Transverse colon (tissue), 4 donors: ENCODE measurements at regions not wholly inside any gene's neighbourhood (a gene's known extent, or its start where the extent isn't known, plus 50 kb on each side); places are given as distances from the start of the nearest gene placed in this dataset.

Experiments
- DNase-seq: peaks from one replicate; pipeline ENCODE4 v3.0.0-alpha.2; 2019
- H3K27ac ChIP-seq, 4 donors: fragments of 200-600 bp; sonication (generic); 2 replicates each; pipeline ENCODE4 v1.5.1; 2016 to 2018; ENCODE audit warnings: inconsistent platforms in 4 of 4
- H3K27me3 ChIP-seq: fragments of 200-600 bp; sonication (generic); 2 replicates; pipeline ENCODE4 v1.5.1; 2017; ENCODE audit warnings: inconsistent platforms
- H3K36me3 ChIP-seq, 4 donors: fragments of 200-600 bp; sonication (generic); 2 replicates each; pipeline ENCODE4 v1.5.1; 2017 to 2019; ENCODE audit warnings: inconsistent platforms in 4 of 4
- H3K4me1 ChIP-seq, 4 donors: fragments of 200-600 bp; sonication (generic); 2 replicates each; pipeline ENCODE4 v1.5.1; 2017 to 2020; ENCODE audit warnings: inconsistent platforms in 4 of 4
- H3K4me3 ChIP-seq, 4 donors: fragments of 200-600 bp; sonication (generic); 1 replicate in 1 of 4; 2 replicates in 3 of 4; pipeline versions ENCODE4 v1.5.1 to v1.6.1; 2017 to 2019; ENCODE audit warnings: inconsistent platforms in 4 of 4
- H3K9me3 ChIP-seq, 2 donors: fragments of 200-600 bp; sonication (generic); 2 replicates each; pipeline ENCODE4 v1.5.1; 2017 to 2019; ENCODE audit warnings: inconsistent platforms in 2 of 2
- EP300 ChIP-seq: sonication (generic); formaldehyde crosslinking; IDR thresholded peaks from one replicate; pipeline ENCODE4 v1.6.1; 2017; ENCODE audit warnings: antibody characterized with exemption, low read depth
- POLR2A ChIP-seq: fragments of 450-650 bp; IDR thresholded peaks from one replicate; pipeline ENCODE4 v1.6.1; 2016; ENCODE audit warnings: antibody characterized with exemption, mild to moderate bottlenecking, moderate library complexity
- POLR2AphosphoS5 ChIP-seq, 3 donors: sonication (generic); formaldehyde crosslinking; IDR thresholded peaks; one replicate each; pipeline ENCODE4 v1.6.1; 2016; ENCODE audit warnings: antibody characterized with exemption in 3 of 3
- WGBS, 2 donors: methylation state at CpG; one replicate each; pipeline ENCODE4 v1.1.5; 2018; ENCODE audit warnings: low coverage in 1 of 2; 5-methylcytosine and 5-hydroxymethylcytosine counted together
- in situ Hi-C, 4 donors: fragments of 200-750 bp; cut with MboI; loops; one replicate each; pipeline versions ENCODE4 v1.15.0 to v1.15.1; 2017; ENCODE audit warnings: low sequenced_read_pairs in 3 of 4, low pct_ligation_motif_present in 1 of 4, low pct_unique_long_range_greater_than_20kb in 1 of 4
- intact Hi-C: fragments of 100-400 bp; cut with DNase I; formaldehyde crosslinking; loops from one replicate; pipeline ENCODE4 v1.15.1; 2023; ENCODE audit warnings: low total_unique reads
- TF ChIP-seq, protein P1 (sequence below), 5 experiments: fragments of 200-600 bp in 3 of 5; fragments of 450-650 bp in 2 of 5; sonication (generic) in 3 of 5; IDR thresholded peaks; 1 replicate in 2 of 5; 2 replicates in 3 of 5; pipeline ENCODE4 v1.5.1; 2016 to 2017; ENCODE audit warnings: antibody characterized with exemption in 5 of 5, inconsistent platforms in 3 of 5, mild to moderate bottlenecking in 2 of 5, moderate library complexity in 1 of 5

DNA sequence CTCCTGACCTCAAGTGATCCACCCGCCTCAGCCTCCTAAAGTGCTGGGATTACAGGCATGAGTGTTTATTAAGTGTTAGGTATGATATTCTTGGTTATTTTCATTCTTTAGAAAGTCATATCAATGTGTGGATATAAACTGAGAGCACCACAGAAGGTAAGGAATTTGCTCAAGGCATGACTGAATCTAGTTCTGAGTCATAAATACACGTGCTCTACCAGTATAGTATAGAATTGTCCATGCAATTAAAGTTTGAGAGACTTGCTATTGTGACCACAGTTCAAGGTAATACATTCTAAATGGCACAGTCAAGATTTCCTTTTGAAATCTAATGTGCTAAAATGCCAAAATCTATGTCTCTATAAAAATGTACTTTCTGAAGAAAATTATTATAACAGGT lies 401.1 kb upstream of the CHRM3 start:
- Histone ChIP-seq H3K27ac (no peak overlapping the region), H3K27me3 (no peaks in the 10 kb centered on the region), H3K4me1 (no peaks in the 10 kb centered on the region), H3K4me3 (no peak overlapping the region), H3K36me3 (no peaks in the 10 kb centered on the region), H3K9me3 (no peaks in the 10 kb centered on the region)
- no peak for DNase-seq
- WGBS, 2 donors: 74 to 77% methylated on average over 2 of the region's 2 CpGs
- intact Hi-C loops (no loop called here), in situ Hi-C loops (no loop called here)
- TF ChIP-seq, protein P1, sequence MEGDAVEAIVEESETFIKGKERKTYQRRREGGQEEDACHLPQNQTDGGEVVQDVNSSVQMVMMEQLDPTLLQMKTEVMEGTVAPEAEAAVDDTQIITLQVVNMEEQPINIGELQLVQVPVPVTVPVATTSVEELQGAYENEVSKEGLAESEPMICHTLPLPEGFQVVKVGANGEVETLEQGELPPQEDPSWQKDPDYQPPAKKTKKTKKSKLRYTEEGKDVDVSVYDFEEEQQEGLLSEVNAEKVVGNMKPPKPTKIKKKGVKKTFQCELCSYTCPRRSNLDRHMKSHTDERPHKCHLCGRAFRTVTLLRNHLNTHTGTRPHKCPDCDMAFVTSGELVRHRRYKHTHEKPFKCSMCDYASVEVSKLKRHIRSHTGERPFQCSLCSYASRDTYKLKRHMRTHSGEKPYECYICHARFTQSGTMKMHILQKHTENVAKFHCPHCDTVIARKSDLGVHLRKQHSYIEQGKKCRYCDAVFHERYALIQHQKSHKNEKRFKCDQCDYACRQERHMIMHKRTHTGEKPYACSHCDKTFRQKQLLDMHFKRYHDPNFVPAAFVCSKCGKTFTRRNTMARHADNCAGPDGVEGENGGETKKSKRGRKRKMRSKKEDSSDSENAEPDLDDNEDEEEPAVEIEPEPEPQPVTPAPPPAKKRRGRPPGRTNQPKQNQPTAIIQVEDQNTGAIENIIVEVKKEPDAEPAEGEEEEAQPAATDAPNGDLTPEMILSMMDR (IDR thresholded peaks at IDR 0.05): no peak
- no peak for TF ChIP-seq POLR2A
- TF ChIP-seq POLR2AphosphoS5 (IDR thresholded peaks at IDR 0.05): no peak
- no peak for TF ChIP-seq EP300

GRCh38 chr1:238982736-238983135 lies 403.6 kb upstream of the CHRM3 start:
- Histone ChIP-seq H3K27ac (no peak overlapping the region), H3K9me3 (no peaks in the 10 kb centered on the region), H3K4me3 (no peak overlapping the region), H3K36me3 (no peaks in the 10 kb centered on the region), H3K27me3 (no peaks in the 10 kb centered on the region), H3K4me1 (no peaks in the 10 kb centered on the region)
- no peak for DNase-seq
- TF ChIP-seq EP300 (no peak), POLR2AphosphoS5 (IDR thresholded peaks at IDR 0.05) (no peak), POLR2A (no peak)
- TF ChIP-seq, protein P1 (IDR thresholded peaks at IDR 0.05): no peak
- WGBS, 2 donors: 72 to 77% methylated on average over 5 of the region's 5 CpGs
- in situ Hi-C loops (no loop called here), intact Hi-C loops (no loop called here)

DNA sequence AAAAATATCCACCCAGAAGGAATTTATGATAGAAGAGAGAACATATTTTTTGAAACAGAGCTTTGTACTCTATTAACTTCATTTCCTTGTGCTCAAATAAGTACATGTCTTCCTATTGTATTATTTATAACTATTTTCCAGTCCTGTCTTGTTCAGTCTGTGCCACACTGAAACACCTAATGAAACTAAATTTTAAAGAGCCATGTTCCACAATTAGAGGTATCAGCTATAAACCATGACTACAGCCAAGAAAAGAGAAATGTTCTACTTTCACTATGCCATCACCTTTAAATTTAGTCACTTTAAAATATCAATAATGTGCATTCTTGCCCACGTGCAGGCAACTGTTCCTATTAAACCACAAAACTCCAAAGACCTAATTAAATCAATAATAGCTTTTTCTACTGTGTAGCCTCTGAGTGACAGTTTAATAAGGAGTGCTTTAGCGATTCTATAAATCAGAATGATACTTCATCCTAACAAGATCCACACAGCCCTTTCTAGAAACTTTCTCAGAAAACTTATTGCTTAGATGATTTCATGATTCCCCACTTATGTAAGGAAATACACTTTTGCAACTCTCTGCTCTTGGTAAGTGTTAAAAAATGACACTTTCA lies 404.9 kb upstream of the CHRM3 start:
- no peaks in the 10 kb centered on the region for H3K27me3 ChIP-seq
- H3K4me3 ChIP-seq: no peak overlapping the region
- TF ChIP-seq, protein P1 (IDR thresholded peaks at IDR 0.05): no peak
- TF ChIP-seq POLR2A (no peak), EP300 (no peak), POLR2AphosphoS5 (IDR thresholded peaks at IDR 0.05) (no peak)

GRCh38 chr1:238980053-238980452 lies 406.3 kb upstream of the CHRM3 start:
- in situ Hi-C loops (no loop called here), intact Hi-C loops (no loop called here)
- Histone ChIP-seq H3K27ac (no peak overlapping the region), H3K4me1 (no peaks in the 10 kb centered on the region), H3K27me3 (no peaks in the 10 kb centered on the region), H3K4me3 (no peak overlapping the region), H3K9me3 (no peaks in the 10 kb centered on the region), H3K36me3 (no peaks in the 10 kb centered on the region)
- 70 to 80% methylated on average over 1 to 2 of the region's 2 CpGs for WGBS, 2 donors
- no peak for TF ChIP-seq POLR2A
- TF ChIP-seq, protein P1 (IDR thresholded peaks at IDR 0.05): no peak
- no peak for TF ChIP-seq EP300
- TF ChIP-seq POLR2AphosphoS5 (IDR thresholded peaks at IDR 0.05): no peak
- no peak for DNase-seq

More for the DNA sequence above, 404.9 kb upstream of the CHRM3 start:
- DNase-seq: no peak
- intact Hi-C loops: no loop called here
- 48 to 59% methylated on average over 2 of the region's 2 CpGs for WGBS, 2 donors
- no peaks in the 10 kb centered on the region for H3K9me3 ChIP-seq
- no peak overlapping the region for H3K27ac ChIP-seq
- in situ Hi-C loops: no loop called here
- no peaks in the 10 kb centered on the region for H3K4me1 ChIP-seq
- no peaks in the 10 kb centered on the region for H3K36me3 ChIP-seq
